ENCODE measurements at regions not wholly inside any gene's neighbourhood (a gene's known extent, or its start where the extent isn't known, plus 50 kb on each side); places are given as distances from the start of the nearest gene placed in this dataset.

- H3K79me2 ChIP-seq (ENCODE audit: low read length): no peaks in the 10 kb centered on the region
- no TSS peak for BruUV-seq (replicated peaks)
- H3K4me2 ChIP-seq (ENCODE audit: low read length): no peak overlapping the region
- no peaks in the 10 kb centered on the region for H3F3A ChIP-seq (ENCODE audit: low read length, unreplicated experiment)
- DNase-seq (no peak), ATAC-seq (no peak)
- no peak overlapping the region for H3K4me3 ChIP-seq (ENCODE audit: low read length)
- H3K27ac ChIP-seq (ENCODE audit: low read length): no peak overlapping the region
- POLR2A ChIA-PET (ENCODE audit: unreplicated experiment): interaction anchor here (0.5 to 0.6 kb wide), 2 partner anchors 9 to 248 kb away, joined by 4 to 8 read pairs; no protein-coding TSS in a partner anchor
- H3K9me2 ChIP-seq (replicated peaks; ENCODE audit: low read length): no peaks in the 10 kb centered on the region
- intact Hi-C loops (cut with micrococcal nuclease): no loop called here
- peaks cover 29% of the 10 kb centered on the region; the same call in 1 of the 2 replicates for H3K27me3 ChIP-seq (ENCODE audit: low read length)
- H3K4me1 ChIP-seq (ENCODE audit: insufficient read depth, low read length): no peaks in the 10 kb centered on the region
- no peaks in the 10 kb centered on the region for H4K20me1 ChIP-seq (ENCODE audit: low read length)
- no peak overlapping the region for H2AFZ ChIP-seq (ENCODE audit: low read length)
- H3K9me3 ChIP-seq (ENCODE audit: low read length): no peaks in the 10 kb centered on the region
- TF ChIP-seq EZH2phosphoT487 (IDR thresholded peaks at IDR 0.05; ENCODE audit: borderline replicate concordance, low read length): no peak
- no peak for TF ChIP-seq CTCF (conservative IDR thresholded peaks at IDR 0.05; ENCODE audit: low read depth, low read length)
- TF ChIP-seq EZH2 (IDR thresholded peaks at IDR 0.05; ENCODE audit: low read length, unreplicated experiment): no peak
- no peaks in the 10 kb centered on the region for H3K36me3 ChIP-seq (ENCODE audit: low read depth, low read length)
- H3K9ac ChIP-seq (ENCODE audit: low read length): no peak overlapping the region
- CTCF ChIA-PET: no interaction called here
Observed at GRCh38 chr3:167899093-167899492, 163.6 kb downstream of the SERPINI1 start.

- H3F3A ChIP-seq (ENCODE audit: low read length, unreplicated experiment): no peaks in the 10 kb centered on the region
- no peak overlapping the region for H3K27ac ChIP-seq (ENCODE audit: low read length)
- intact Hi-C loops (cut with micrococcal nuclease): no loop called here
- ChIA-PET CTCF (no interaction called here), POLR2A (ENCODE audit: unreplicated experiment) (no interaction called here)
- no peak overlapping the region for H3K4me2 ChIP-seq (ENCODE audit: low read length)
- TF ChIP-seq CTCF (conservative IDR thresholded peaks at IDR 0.05; ENCODE audit: low read depth, low read length) (no peak), EZH2phosphoT487 (IDR thresholded peaks at IDR 0.05; ENCODE audit: borderline replicate concordance, low read length) (no peak), EZH2 (IDR thresholded peaks at IDR 0.05; ENCODE audit: low read length, unreplicated experiment) (no peak)
- H3K4me3 ChIP-seq (ENCODE audit: low read length): no peak overlapping the region
- H4K20me1 ChIP-seq (ENCODE audit: low read length): no peaks in the 10 kb centered on the region
- no peaks in the 10 kb centered on the region for H3K79me2 ChIP-seq (ENCODE audit: low read length)
- H3K9me3 ChIP-seq (ENCODE audit: low read length): no peaks in the 10 kb centered on the region
- H3K9ac ChIP-seq (ENCODE audit: low read length): no peak overlapping the region
- H2AFZ ChIP-seq (ENCODE audit: low read length): no peak overlapping the region
- H3K36me3 ChIP-seq (ENCODE audit: low read depth, low read length): no peaks in the 10 kb centered on the region
- no peaks in the 10 kb centered on the region for H3K4me1 ChIP-seq (ENCODE audit: insufficient read depth, low read length)
- H3K27me3 ChIP-seq (ENCODE audit: low read length): peaks cover 21% of the 10 kb centered on the region; the same call in 1 of the 2 replicates
- no peak for DNase-seq
- BruUV-seq (replicated peaks): no TSS peak
- no peaks in the 10 kb centered on the region for H3K9me2 ChIP-seq (replicated peaks; ENCODE audit: low read length)
- no peak for ATAC-seq
Observed at GRCh38 chr3:167898091-167898490, 162.6 kb downstream of the SERPINI1 start.

- Histone ChIP-seq H3K27me3 (ENCODE audit: low read length) (0 out of 2 replicates have a peak, but pooled peaks cover 9% of the 10 kb centered on the region), H3K4me3 (ENCODE audit: low read length) (no peak overlapping the region), H3K4me1 (ENCODE audit: insufficient read depth, low read length) (no peaks in the 10 kb centered on the region), H3K27ac (ENCODE audit: low read length) (no peak overlapping the region), H3K9ac (ENCODE audit: low read length) (no peak overlapping the region), H3F3A (ENCODE audit: low read length, unreplicated experiment) (no peaks in the 10 kb centered on the region), H3K79me2 (ENCODE audit: low read length) (no peaks in the 10 kb centered on the region), H3K4me2 (ENCODE audit: low read length) (no peak overlapping the region), H3K9me2 (replicated peaks; ENCODE audit: low read length) (no peaks in the 10 kb centered on the region), H3K36me3 (ENCODE audit: low read depth, low read length) (no peaks in the 10 kb centered on the region), H4K20me1 (ENCODE audit: low read length) (no peaks in the 10 kb centered on the region), H3K9me3 (ENCODE audit: low read length) (no peaks in the 10 kb centered on the region), H2AFZ (ENCODE audit: low read length) (no peak overlapping the region)
- no peak for DNase-seq
- intact Hi-C loops (cut with micrococcal nuclease): no loop called here
- CTCF ChIA-PET: no interaction called here
- TF ChIP-seq EZH2phosphoT487 (IDR thresholded peaks at IDR 0.05; ENCODE audit: borderline replicate concordance, low read length) (no peak), EZH2 (IDR thresholded peaks at IDR 0.05; ENCODE audit: low read length, unreplicated experiment) (no peak), CTCF (conservative IDR thresholded peaks at IDR 0.05; ENCODE audit: low read depth, low read length) (no peak)
- no peak for ATAC-seq
- no TSS peak for BruUV-seq (replicated peaks)
- POLR2A ChIA-PET (ENCODE audit: unreplicated experiment): no interaction called here
Observed at GRCh38 chr3:167895684-167896083, 160.2 kb downstream of the SERPINI1 start.

All from PC-3 (cell line).